ENCODE measurements at regions not wholly inside any gene's neighbourhood (a gene's known extent, or its start where the extent isn't known, plus 50 kb on each side); places are given as distances from the start of the nearest gene placed in this dataset.

GRCh38 chr3:153714016-153714415 is 407.2 kb upstream of the ARHGEF26 start:
- Histone ChIP-seq H3K27me3 (replicated peaks in 1 of 2; ENCODE audit: control insufficient read depth in 2 of 2, extremely low read depth in 1 of 2, insufficient read depth in 2 of 2, low read length in 1 of 2) (no peaks in the 10 kb centered on the region), H3K36me3 (ENCODE audit: control insufficient read depth in 2 of 2, extremely low read depth in 1 of 2, insufficient read depth in 1 of 2, low read length in 1 of 2) (no peaks in the 10 kb centered on the region), H3K4me3 (ENCODE audit: control insufficient read depth in 1 of 2, extremely low read depth in 1 of 2, low read length in 1 of 2) (no peak overlapping the region), H3K27ac (ENCODE audit: low read length) (no peak overlapping the region), H3K4me1 (ENCODE audit: control insufficient read depth in 1 of 2, extremely low read depth in 1 of 2, insufficient read depth in 2 of 2, low read length in 2 of 2) (no peaks in the 10 kb centered on the region), H3K9me3 (no peaks in the 10 kb centered on the region)
- no peak overlapping the region for H3K4me3 Mint-ChIP-seq
- POLR2A ChIA-PET = no interaction called here
- H3K27ac Mint-ChIP-seq = no peak overlapping the region
- WGBS (ENCODE audit: insufficient coverage) = no CpG with 5 or more reads among the region's 4 CpGs
- CTCF ChIA-PET = interaction anchor here in 1 of 2 donors (0.5 kb wide), 1 partner anchor 406 kb away, joined by 8 read pairs; no protein-coding TSS in a partner anchor
- H3K27me3 Mint-ChIP-seq = peaks cover 0 to 5% of the 10 kb centered on the region in 2 donors
- no peak for DNase-seq
- H3K4me1 Mint-ChIP-seq = no peaks in the 10 kb centered on the region
- H3K36me3 Mint-ChIP-seq = no peaks in the 10 kb centered on the region
- H3K9me3 Mint-ChIP-seq = peaks cover 0 to 4% (median 3%) of the 10 kb centered on the region in 3 donors
- ATAC-seq (replicated peaks in 1 of 4) = no peak

- no peak for DNase-seq
- Histone ChIP-seq H3K4me1 (ENCODE audit: control insufficient read depth in 1 of 2, extremely low read depth in 1 of 2, insufficient read depth in 2 of 2, low read length in 2 of 2) (no peaks in the 10 kb centered on the region), H3K9me3 (no peaks in the 10 kb centered on the region), H3K4me3 (ENCODE audit: control insufficient read depth in 1 of 2, extremely low read depth in 1 of 2, low read length in 1 of 2) (no peak overlapping the region), H3K36me3 (ENCODE audit: control insufficient read depth in 2 of 2, extremely low read depth in 1 of 2, insufficient read depth in 1 of 2, low read length in 1 of 2) (no peaks in the 10 kb centered on the region), H3K27ac (ENCODE audit: low read length) (no peak overlapping the region), H3K27me3 (replicated peaks in 1 of 2; ENCODE audit: control insufficient read depth in 2 of 2, extremely low read depth in 1 of 2, insufficient read depth in 2 of 2, low read length in 1 of 2) (no peaks in the 10 kb centered on the region)
- no peak for ATAC-seq (replicated peaks in 1 of 4)
- Mint-ChIP-seq H3K4me1 (no peaks in the 10 kb centered on the region), H3K4me3 (no peak overlapping the region), H3K9me3 (peaks cover 0 to 4% (median 3%) of the 10 kb centered on the region in 3 donors), H3K27me3 (peaks cover 0 to 6% of the 10 kb centered on the region in 2 donors), H3K27ac (no peak overlapping the region), H3K36me3 (no peaks in the 10 kb centered on the region)
- CTCF ChIA-PET = interaction anchor here in 1 of 2 donors (0.6 kb wide), 1 partner anchor 9 kb away, joined by 3 read pairs; no protein-coding TSS in a partner anchor
- POLR2A ChIA-PET = no interaction called here
- WGBS (ENCODE audit: insufficient coverage) = no CpG with 5 or more reads among the region's 1 CpG
Measured at GRCh38 chr3:153714588-153715290, 406.5 kb upstream of the ARHGEF26 start.

GRCh38 chr3:153722157-153722556 is 399.0 kb upstream of the ARHGEF26 start:
- no peak overlapping the region for H3K27ac ChIP-seq (ENCODE audit: low read length)
- ATAC-seq (replicated peaks in 1 of 4) (no peak), DNase-seq (no peak)
- no peaks in the 10 kb centered on the region for H3K4me1 ChIP-seq (ENCODE audit: control insufficient read depth in 1 of 2, extremely low read depth in 1 of 2, insufficient read depth in 2 of 2, low read length in 2 of 2)
- no peaks in the 10 kb centered on the region for H3K36me3 ChIP-seq (ENCODE audit: control insufficient read depth in 2 of 2, extremely low read depth in 1 of 2, insufficient read depth in 1 of 2, low read length in 1 of 2)
- ChIA-PET POLR2A (no interaction called here), CTCF (no interaction called here)
- no peak overlapping the region for H3K27ac Mint-ChIP-seq
- no peak overlapping the region for H3K4me3 ChIP-seq (ENCODE audit: control insufficient read depth in 1 of 2, extremely low read depth in 1 of 2, low read length in 1 of 2)
- peaks cover 0 to 8% of the 10 kb centered on the region in 2 donors for H3K27me3 Mint-ChIP-seq
- H3K4me1 Mint-ChIP-seq = no peaks in the 10 kb centered on the region
- no CpG with 5 or more reads among the region's 2 CpGs for WGBS (ENCODE audit: insufficient coverage)
- H3K4me3 Mint-ChIP-seq = no peak overlapping the region
- no peaks in the 10 kb centered on the region for H3K9me3 ChIP-seq
- peaks cover 0 to 3% of the 10 kb centered on the region in 2 experiments for H3K27me3 ChIP-seq (replicated peaks in 1 of 2; ENCODE audit: control insufficient read depth in 2 of 2, extremely low read depth in 1 of 2, insufficient read depth in 2 of 2, low read length in 1 of 2)
- no peaks in the 10 kb centered on the region for H3K9me3 Mint-ChIP-seq
- H3K36me3 Mint-ChIP-seq = no peaks in the 10 kb centered on the region

- ChIA-PET POLR2A (no interaction called here), CTCF (interaction anchor here in 1 of 2 donors (0.6 kb wide), 1 partner anchor 153 kb away, joined by 3 read pairs; no protein-coding TSS in a partner anchor)
- 100% methylated on average over 1 of the region's 2 CpGs for WGBS (ENCODE audit: insufficient coverage)
- no peak overlapping the region for H3K4me3 ChIP-seq (ENCODE audit: control insufficient read depth in 1 of 2, extremely low read depth in 1 of 2, low read length in 1 of 2)
- H3K27me3 ChIP-seq (replicated peaks in 1 of 2; ENCODE audit: control insufficient read depth in 2 of 2, extremely low read depth in 1 of 2, insufficient read depth in 2 of 2, low read length in 1 of 2) = peaks cover 0 to 1% of the 10 kb centered on the region in 2 experiments
- H3K9me3 Mint-ChIP-seq = peaks cover 0 to 16% (median 11%) of the 10 kb centered on the region in 3 donors
- H3K27me3 Mint-ChIP-seq = peaks cover 2 to 5% of the 10 kb centered on the region in 2 donors
- DNase-seq (no peak), ATAC-seq (replicated peaks in 1 of 4) (no peak)
- H3K4me1 ChIP-seq (ENCODE audit: control insufficient read depth in 1 of 2, extremely low read depth in 1 of 2, insufficient read depth in 2 of 2, low read length in 2 of 2) = no peaks in the 10 kb centered on the region
- H3K36me3 Mint-ChIP-seq = peaks cover 3% of the 10 kb centered on the region
- H3K4me3 Mint-ChIP-seq = no peak overlapping the region
- no peaks in the 10 kb centered on the region for H3K4me1 Mint-ChIP-seq
- no peak overlapping the region for H3K27ac ChIP-seq (ENCODE audit: low read length)
- H3K9me3 ChIP-seq = peaks cover 4% of the 10 kb centered on the region
- no peak overlapping the region for H3K27ac Mint-ChIP-seq
- no peaks in the 10 kb centered on the region for H3K36me3 ChIP-seq (ENCODE audit: control insufficient read depth in 2 of 2, extremely low read depth in 1 of 2, insufficient read depth in 1 of 2, low read length in 1 of 2)
Measured at GRCh38 chr3:153731071-153731470, 390.1 kb upstream of the ARHGEF26 start.

GRCh38 chr3:153734777-153735551 is 386.2 kb upstream of the ARHGEF26 start:
- no peaks in the 10 kb centered on the region for H3K4me1 ChIP-seq (ENCODE audit: control insufficient read depth in 1 of 2, extremely low read depth in 1 of 2, insufficient read depth in 2 of 2, low read length in 2 of 2)
- peaks cover 3% of the 10 kb centered on the region for H3K36me3 Mint-ChIP-seq
- H3K27ac Mint-ChIP-seq = no peak overlapping the region
- peaks cover 0 to 6% of the 10 kb centered on the region in 2 donors for H3K27me3 Mint-ChIP-seq
- no peak overlapping the region for H3K27ac ChIP-seq (ENCODE audit: low read length)
- H3K9me3 ChIP-seq = peaks cover 4% of the 10 kb centered on the region
- ATAC-seq (replicated peaks in 1 of 4) (no peak), DNase-seq (no peak)
- H3K9me3 Mint-ChIP-seq = peaks cover 5 to 16% (median 11%) of the 10 kb centered on the region in 3 donors
- ChIA-PET POLR2A (interaction anchor here (0.5 to 0.6 kb wide), 2 partner anchors 279 to 624 kb away, joined by 3 to 6 read pairs; no protein-coding TSS in a partner anchor), CTCF (interaction anchor here in 1 of 2 donors (0.7 to 1.1 kb wide), 2 partner anchors 15 to 692 kb away, joined by 3 to 6 read pairs; no protein-coding TSS in a partner anchor)
- H3K4me3 Mint-ChIP-seq = no peak overlapping the region
- no peak overlapping the region for H3K4me3 ChIP-seq (ENCODE audit: control insufficient read depth in 1 of 2, extremely low read depth in 1 of 2, low read length in 1 of 2)
- no peaks in the 10 kb centered on the region for H3K4me1 Mint-ChIP-seq
- no peaks in the 10 kb centered on the region for H3K36me3 ChIP-seq (ENCODE audit: control insufficient read depth in 2 of 2, extremely low read depth in 1 of 2, insufficient read depth in 1 of 2, low read length in 1 of 2)
- no peaks in the 10 kb centered on the region for H3K27me3 ChIP-seq (replicated peaks in 1 of 2; ENCODE audit: control insufficient read depth in 2 of 2, extremely low read depth in 1 of 2, insufficient read depth in 2 of 2, low read length in 1 of 2)
- 100% methylated on average over 1 of the region's 1 CpG for WGBS (ENCODE audit: insufficient coverage)

- CTCF ChIA-PET = interaction anchor here in 1 of 2 donors (0.5 kb wide), 1 partner anchor 18 kb away, joined by 3 read pairs; no protein-coding TSS in a partner anchor
- H3K4me3 Mint-ChIP-seq = no peak overlapping the region
Measured at GRCh38 chr3:153740109-153740508, 381.1 kb upstream of the ARHGEF26 start.

More at GRCh38 chr3:153740109-153740508, 381.1 kb upstream of the ARHGEF26 start:
- Mint-ChIP-seq H3K36me3 (no peaks in the 10 kb centered on the region), H3K4me1 (no peaks in the 10 kb centered on the region), H3K9me3 (peaks cover 0 to 5% (median 0%) of the 10 kb centered on the region in 3 donors), H3K27ac (no peak overlapping the region), H3K27me3 (peaks cover 0 to 9% of the 10 kb centered on the region in 2 donors)
- no peak for DNase-seq
- Histone ChIP-seq H3K36me3 (ENCODE audit: control insufficient read depth in 2 of 2, extremely low read depth in 1 of 2, insufficient read depth in 1 of 2, low read length in 1 of 2) (no peaks in the 10 kb centered on the region), H3K27me3 (replicated peaks in 1 of 2; ENCODE audit: control insufficient read depth in 2 of 2, extremely low read depth in 1 of 2, insufficient read depth in 2 of 2, low read length in 1 of 2) (no peaks in the 10 kb centered on the region), H3K4me1 (ENCODE audit: control insufficient read depth in 1 of 2, extremely low read depth in 1 of 2, insufficient read depth in 2 of 2, low read length in 2 of 2) (no peaks in the 10 kb centered on the region), H3K4me3 (ENCODE audit: control insufficient read depth in 1 of 2, extremely low read depth in 1 of 2, low read length in 1 of 2) (no peak overlapping the region), H3K9me3 (no peaks in the 10 kb centered on the region), H3K27ac (ENCODE audit: low read length) (no peak overlapping the region)
- 0% methylated on average over 1 of the region's 2 CpGs for WGBS (ENCODE audit: insufficient coverage)
- ATAC-seq (replicated peaks in 1 of 4) = no peak
- POLR2A ChIA-PET = no interaction called here

Data from T-cell (primary cell).